ENCODE measurements at regions not wholly inside any gene's neighbourhood (a gene's known extent, or its start where the extent isn't known, plus 50 kb on each side); places are given as distances from the start of the nearest gene placed in this dataset.

GRCh38 chr17:34416116-34416515, 53.1 kb upstream of the CCL1 start:
- DNase-seq (ENCODE audit: low spot score) = no peak

- DNase-seq (ENCODE audit: low spot score) = no peak
Observed at GRCh38 chr17:34414339-34414738, 51.3 kb upstream of the CCL1 start.

- no peak for DNase-seq (ENCODE audit: low spot score)
Observed at GRCh38 chr17:34413443-34414119, 50.5 kb upstream of the CCL1 start.

- DNase-seq (ENCODE audit: low spot score) = no peak
Observed at GRCh38 chr17:34412965-34413441, 50.0 kb upstream of the CCL1 start.

All from D341Med (cell line).